ENCODE measurements at regions not wholly inside any gene's neighbourhood (a gene's known extent, or its start where the extent isn't known, plus 50 kb on each side); places are given as distances from the start of the nearest gene placed in this dataset.

DNA sequence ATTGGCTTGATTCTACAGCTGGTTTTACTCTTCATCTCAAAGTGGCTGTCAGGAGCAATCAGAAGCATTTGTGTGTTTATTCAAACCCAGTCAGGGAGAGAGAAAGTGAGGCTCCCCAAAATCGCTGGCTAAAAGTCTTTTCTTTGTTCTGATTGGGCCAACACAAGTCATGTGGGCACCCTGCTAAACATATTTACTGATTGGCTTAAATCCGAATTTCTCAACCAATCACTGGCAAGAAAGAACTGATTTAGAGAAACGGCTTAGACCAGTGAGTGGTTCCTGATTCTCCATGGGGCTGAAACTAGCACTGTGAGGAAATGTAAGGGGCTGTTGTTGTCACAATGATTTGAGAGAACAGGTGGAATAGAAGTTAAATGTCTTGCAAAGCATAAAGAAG is 98.9 kb upstream of the PDZRN3 start:
- TF ChIP-seq, protein P1, sequence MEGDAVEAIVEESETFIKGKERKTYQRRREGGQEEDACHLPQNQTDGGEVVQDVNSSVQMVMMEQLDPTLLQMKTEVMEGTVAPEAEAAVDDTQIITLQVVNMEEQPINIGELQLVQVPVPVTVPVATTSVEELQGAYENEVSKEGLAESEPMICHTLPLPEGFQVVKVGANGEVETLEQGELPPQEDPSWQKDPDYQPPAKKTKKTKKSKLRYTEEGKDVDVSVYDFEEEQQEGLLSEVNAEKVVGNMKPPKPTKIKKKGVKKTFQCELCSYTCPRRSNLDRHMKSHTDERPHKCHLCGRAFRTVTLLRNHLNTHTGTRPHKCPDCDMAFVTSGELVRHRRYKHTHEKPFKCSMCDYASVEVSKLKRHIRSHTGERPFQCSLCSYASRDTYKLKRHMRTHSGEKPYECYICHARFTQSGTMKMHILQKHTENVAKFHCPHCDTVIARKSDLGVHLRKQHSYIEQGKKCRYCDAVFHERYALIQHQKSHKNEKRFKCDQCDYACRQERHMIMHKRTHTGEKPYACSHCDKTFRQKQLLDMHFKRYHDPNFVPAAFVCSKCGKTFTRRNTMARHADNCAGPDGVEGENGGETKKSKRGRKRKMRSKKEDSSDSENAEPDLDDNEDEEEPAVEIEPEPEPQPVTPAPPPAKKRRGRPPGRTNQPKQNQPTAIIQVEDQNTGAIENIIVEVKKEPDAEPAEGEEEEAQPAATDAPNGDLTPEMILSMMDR (conservative IDR thresholded peaks at IDR 0.05; ENCODE audit: low read depth, low read length), result no peak
- no peak for TF ChIP-seq EZH2 (IDR thresholded peaks at IDR 0.05; ENCODE audit: borderline replicate concordance, low read depth, low read length, poor library complexity, severe bottlenecking)
- Histone ChIP-seq H3K9me3 (ENCODE audit: low read depth, low read length, poor library complexity, severe bottlenecking) (no peaks in the 10 kb centered on the region), H3K27me3 (replicated peaks; ENCODE audit: insufficient read depth, low read depth, low read length, poor library complexity) (no peaks in the 10 kb centered on the region), H3K4me1 (ENCODE audit: insufficient read depth, low read length, poor library complexity, severe bottlenecking) (no peaks in the 10 kb centered on the region), H3K27ac (ENCODE audit: low read depth, low read length, poor library complexity, severe bottlenecking) (no peak overlapping the region), H3K36me3 (ENCODE audit: insufficient read depth, low read length, poor library complexity, severe bottlenecking) (no peaks in the 10 kb centered on the region), H3K4me3 (ENCODE audit: low read depth, low read length, poor library complexity, severe bottlenecking) (no peak overlapping the region)
- POLR2A ChIA-PET (ENCODE audit: low non-redundant PET), result no interaction called here
- no TSS peak for BruUV-seq (replicated peaks)
- CTCF ChIA-PET, result no interaction called here
- no peak for DNase-seq (ENCODE audit: low spot score)
- intact Hi-C loops (cut with micrococcal nuclease; ENCODE audit: unreplicated experiment), result no loop called here

DNA sequence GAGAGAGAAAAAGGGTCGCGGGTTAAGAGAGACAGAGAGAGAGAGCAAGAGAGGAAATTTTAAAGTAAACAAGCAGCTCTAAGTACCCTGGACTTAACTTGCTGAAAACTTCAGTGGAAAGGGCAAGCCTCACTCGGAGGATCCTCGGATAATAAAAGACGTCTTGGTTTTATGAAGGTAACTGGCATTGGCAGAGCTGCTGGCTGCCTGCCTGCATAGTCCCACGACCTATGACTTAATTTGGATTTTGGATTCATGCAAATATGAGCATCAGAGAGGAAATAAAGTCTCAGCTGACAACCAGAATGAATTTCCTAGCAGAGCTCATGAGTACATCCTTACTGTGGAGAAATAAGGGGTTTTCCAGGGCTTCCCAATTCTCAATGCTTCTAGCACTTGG is 95.1 kb upstream of the PDZRN3 start:
- H3K9me3 ChIP-seq (ENCODE audit: low read depth, low read length, poor library complexity, severe bottlenecking), result no peaks in the 10 kb centered on the region
- POLR2A ChIA-PET (ENCODE audit: low non-redundant PET), result no interaction called here
- H3K36me3 ChIP-seq (ENCODE audit: insufficient read depth, low read length, poor library complexity, severe bottlenecking), result no peaks in the 10 kb centered on the region
- BruUV-seq (replicated peaks), result no TSS peak
- intact Hi-C loops (cut with micrococcal nuclease; ENCODE audit: unreplicated experiment), result no loop called here
- CTCF ChIA-PET, result no interaction called here
- H3K27me3 ChIP-seq (replicated peaks; ENCODE audit: insufficient read depth, low read depth, low read length, poor library complexity), result no peaks in the 10 kb centered on the region
- no peak for DNase-seq (ENCODE audit: low spot score)
- no peaks in the 10 kb centered on the region for H3K4me1 ChIP-seq (ENCODE audit: insufficient read depth, low read length, poor library complexity, severe bottlenecking)
- H3K4me3 ChIP-seq (ENCODE audit: low read depth, low read length, poor library complexity, severe bottlenecking), result no peak overlapping the region
- no peak overlapping the region for H3K27ac ChIP-seq (ENCODE audit: low read depth, low read length, poor library complexity, severe bottlenecking)
- TF ChIP-seq, protein P1 (conservative IDR thresholded peaks at IDR 0.05; ENCODE audit: low read depth, low read length), result no peak
- TF ChIP-seq EZH2 (IDR thresholded peaks at IDR 0.05; ENCODE audit: borderline replicate concordance, low read depth, low read length, poor library complexity, severe bottlenecking), result no peak

DNA sequence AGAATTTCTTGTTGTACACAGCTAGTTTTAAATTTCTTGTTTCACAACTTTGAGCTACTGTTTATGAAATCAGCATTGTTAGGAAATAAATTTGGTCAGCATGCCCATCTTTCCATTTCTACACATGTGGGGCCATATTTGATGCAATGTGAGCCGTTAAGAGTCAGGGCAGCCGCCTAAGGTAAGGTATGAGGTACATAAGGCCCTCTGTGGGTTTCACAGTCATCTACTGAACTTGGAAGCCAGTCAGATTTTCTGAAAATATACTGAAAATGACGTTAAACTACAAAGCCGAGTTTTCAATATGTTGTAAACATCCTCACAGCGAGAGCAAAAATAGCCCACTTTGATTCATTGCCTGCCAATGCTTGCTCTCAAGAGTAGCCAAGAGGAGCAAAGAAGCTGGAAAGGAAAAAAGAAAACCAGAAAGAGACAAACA is 94.7 kb upstream of the PDZRN3 start:
- no peak overlapping the region for H3K27ac ChIP-seq (ENCODE audit: low read depth, low read length, poor library complexity, severe bottlenecking)
- H3K27me3 ChIP-seq (replicated peaks; ENCODE audit: insufficient read depth, low read depth, low read length, poor library complexity), result no peaks in the 10 kb centered on the region
- no peak for DNase-seq (ENCODE audit: low spot score)
- no peaks in the 10 kb centered on the region for H3K36me3 ChIP-seq (ENCODE audit: insufficient read depth, low read length, poor library complexity, severe bottlenecking)
- ChIA-PET POLR2A (ENCODE audit: low non-redundant PET) (no interaction called here), CTCF (no interaction called here)
- H3K4me3 ChIP-seq (ENCODE audit: low read depth, low read length, poor library complexity, severe bottlenecking), result no peak overlapping the region
- H3K9me3 ChIP-seq (ENCODE audit: low read depth, low read length, poor library complexity, severe bottlenecking), result no peaks in the 10 kb centered on the region
- BruUV-seq (replicated peaks), result no TSS peak
- TF ChIP-seq EZH2 (IDR thresholded peaks at IDR 0.05; ENCODE audit: borderline replicate concordance, low read depth, low read length, poor library complexity, severe bottlenecking), result no peak
- TF ChIP-seq, protein P1 (conservative IDR thresholded peaks at IDR 0.05; ENCODE audit: low read depth, low read length), result no peak
- intact Hi-C loops (cut with micrococcal nuclease; ENCODE audit: unreplicated experiment), result no loop called here
- H3K4me1 ChIP-seq (ENCODE audit: insufficient read depth, low read length, poor library complexity, severe bottlenecking), result no peaks in the 10 kb centered on the region
